CD4-positive, alpha-beta T cell treated with Interleukin-21 for 1 hour (primary cell): ENCODE measurements at regions not wholly inside any gene's neighbourhood (a gene's known extent, or its start where the extent isn't known, plus 50 kb on each side); places are given as distances from the start of the nearest gene placed in this dataset.

ENCODE experiments used
- DNase-seq: peaks from one replicate; pipeline ENCODE4 v3.0.0-alpha.2; 2020

GRCh38 chr6:40054602-40055001 is 120.3 kb upstream of the MOCS1 start:
- DNase-seq, result no peak

- no peak for DNase-seq
These were observed 119.9 kb upstream of the MOCS1 start for GRCh38 chr6:40054186-40054585.

- DNase-seq, result no peak
These were observed 114.9 kb upstream of the MOCS1 start for GRCh38 chr6:40049128-40049527.

- no peak for DNase-seq
These were observed 109.9 kb upstream of the MOCS1 start for GRCh38 chr6:40044196-40044595.

- no peak for DNase-seq
These were observed 108.0 kb upstream of the MOCS1 start for GRCh38 chr6:40042232-40042631.

- no peak for DNase-seq
These were observed 104.8 kb upstream of the MOCS1 start for GRCh38 chr6:40039042-40039441.

- DNase-seq, result no peak
These were observed 104.4 kb upstream of the MOCS1 start for GRCh38 chr6:40038626-40039025.

- DNase-seq, result no peak
These were observed 103.0 kb upstream of the MOCS1 start for GRCh38 chr6:40037271-40037670.

GRCh38 chr6:40036186-40036585 is 101.9 kb upstream of the MOCS1 start:
- DNase-seq, result no peak

- DNase-seq, result no peak
These were observed 94.2 kb upstream of the MOCS1 start for GRCh38 chr6:40028449-40028848.

- DNase-seq, result no peak
These were observed 88.6 kb upstream of the MOCS1 start for GRCh38 chr6:40022867-40023266.

- no peak for DNase-seq
These were observed 85.9 kb upstream of the MOCS1 start for GRCh38 chr6:40020166-40020565.

GRCh38 chr6:40015530-40015929 is 81.3 kb upstream of the MOCS1 start:
- no peak for DNase-seq

GRCh38 chr6:40011844-40012243 is 77.6 kb upstream of the MOCS1 start:
- DNase-seq, result no peak

- no peak for DNase-seq
These were observed 66.8 kb upstream of the MOCS1 start for GRCh38 chr6:40000964-40001515.

GRCh38 chr6:39999006-39999867 is 65.0 kb upstream of the MOCS1 start:
- no peak for DNase-seq

GRCh38 chr6:39998126-39998525 is 63.9 kb upstream of the MOCS1 start:
- DNase-seq, result no peak

GRCh38 chr6:39997101-39997635 is 62.9 kb upstream of the MOCS1 start:
- DNase-seq, result no peak

GRCh38 chr6:39995633-39996032 is 61.4 kb upstream of the MOCS1 start:
- no peak for DNase-seq

GRCh38 chr6:39992861-39993622 is 58.8 kb upstream of the MOCS1 start:
- DNase-seq, result no peak
